Gastroesophageal sphincter (tissue), 3 donors: ENCODE measurements at regions not wholly inside any gene's neighbourhood (a gene's known extent, or its start where the extent isn't known, plus 50 kb on each side); places are given as distances from the start of the nearest gene placed in this dataset.
"Not testable (repeated sequence)": the region's sequence is repeated elsewhere in the genome, so short reads cannot be mapped to it uniquely, and the experiment has no call there.

ENCODE experiments used
- EP300 ChIP-seq: sonication (generic); formaldehyde crosslinking; IDR thresholded peaks from one replicate; pipeline ENCODE4 v1.6.1; 2017; ENCODE audit warnings: antibody characterized with exemption, mild to moderate bottlenecking
- POLR2A ChIP-seq, 2 donors: fragments of 450-650 bp; IDR thresholded peaks; one replicate each; pipeline ENCODE4 v1.6.1; 2017; ENCODE audit warnings: antibody characterized with exemption in 2 of 2, mild to moderate bottlenecking in 2 of 2, moderate library complexity in 1 of 2
- POLR2AphosphoS5 ChIP-seq: sonication (generic); formaldehyde crosslinking; IDR thresholded peaks from one replicate; pipeline ENCODE4 v1.6.1; 2017; ENCODE audit warnings: antibody characterized with exemption
- TF ChIP-seq, protein P1 (sequence below), 4 experiments: fragments of 200-600 bp in 2 of 4; fragments of 450-650 bp in 2 of 4; sonication (generic) in 1 of 4; IDR thresholded peaks; one replicate each; pipeline ENCODE4 v1.5.1; 2017 to 2019; ENCODE audit warnings: antibody characterized with exemption in 4 of 4, mild to moderate bottlenecking in 2 of 4, moderate library complexity in 2 of 4

GRCh38 chr1:241438686-241439085, 80.9 kb downstream of the FH start:
- TF ChIP-seq, protein P1, sequence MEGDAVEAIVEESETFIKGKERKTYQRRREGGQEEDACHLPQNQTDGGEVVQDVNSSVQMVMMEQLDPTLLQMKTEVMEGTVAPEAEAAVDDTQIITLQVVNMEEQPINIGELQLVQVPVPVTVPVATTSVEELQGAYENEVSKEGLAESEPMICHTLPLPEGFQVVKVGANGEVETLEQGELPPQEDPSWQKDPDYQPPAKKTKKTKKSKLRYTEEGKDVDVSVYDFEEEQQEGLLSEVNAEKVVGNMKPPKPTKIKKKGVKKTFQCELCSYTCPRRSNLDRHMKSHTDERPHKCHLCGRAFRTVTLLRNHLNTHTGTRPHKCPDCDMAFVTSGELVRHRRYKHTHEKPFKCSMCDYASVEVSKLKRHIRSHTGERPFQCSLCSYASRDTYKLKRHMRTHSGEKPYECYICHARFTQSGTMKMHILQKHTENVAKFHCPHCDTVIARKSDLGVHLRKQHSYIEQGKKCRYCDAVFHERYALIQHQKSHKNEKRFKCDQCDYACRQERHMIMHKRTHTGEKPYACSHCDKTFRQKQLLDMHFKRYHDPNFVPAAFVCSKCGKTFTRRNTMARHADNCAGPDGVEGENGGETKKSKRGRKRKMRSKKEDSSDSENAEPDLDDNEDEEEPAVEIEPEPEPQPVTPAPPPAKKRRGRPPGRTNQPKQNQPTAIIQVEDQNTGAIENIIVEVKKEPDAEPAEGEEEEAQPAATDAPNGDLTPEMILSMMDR (IDR thresholded peaks at IDR 0.05): not testable (repeated sequence)
- TF ChIP-seq EP300; POLR2A (IDR thresholded peaks at IDR 0.05); POLR2AphosphoS5: not testable (repeated sequence)
